Ishikawa (cell line): ENCODE measurements at regions not wholly inside any gene's neighbourhood (a gene's known extent, or its start where the extent isn't known, plus 50 kb on each side); places are given as distances from the start of the nearest gene placed in this dataset.

Experiments used
- CEBPB ChIP-seq: IDR thresholded peaks from 2 replicates; pipeline ENCODE4 v1.6.1; 2012
- CREB1 ChIP-seq: IDR thresholded peaks from 2 replicates; pipeline ENCODE4 v1.6.1; 2012; ENCODE audit warnings: low read depth
- EGR1 ChIP-seq: IDR thresholded peaks from 2 replicates; pipeline ENCODE4 v1.6.1; 2012
- EP300 ChIP-seq: IDR thresholded peaks from 2 replicates; pipeline ENCODE4 v1.6.1; 2012; ENCODE audit warnings: borderline replicate concordance
- FOXM1 ChIP-seq: IDR thresholded peaks from 2 replicates; pipeline ENCODE4 v1.6.1; 2012; ENCODE audit warnings: low read depth, borderline replicate concordance
- MAX ChIP-seq: IDR thresholded peaks from 2 replicates; pipeline ENCODE4 v1.6.1; 2012
- NFIC ChIP-seq: IDR thresholded peaks from 2 replicates; pipeline ENCODE4 v1.6.1; 2012
- RAD21 ChIP-seq: IDR thresholded peaks from 2 replicates; pipeline ENCODE4 v1.6.1; 2012; ENCODE audit warnings: low read depth
- REST ChIP-seq: IDR thresholded peaks from 2 replicates; pipeline ENCODE4 v1.6.1; 2012; ENCODE audit warnings: low read depth, mild to moderate bottlenecking
- TAF1 ChIP-seq: IDR thresholded peaks from 2 replicates; pipeline ENCODE4 v1.6.1; 2012; ENCODE audit warnings: low read depth, mild to moderate bottlenecking
- TCF12 ChIP-seq: IDR thresholded peaks from 2 replicates; pipeline ENCODE4 v1.6.1; 2012; ENCODE audit warnings: low read depth
- TEAD4 ChIP-seq: IDR thresholded peaks from 2 replicates; pipeline ENCODE4 v1.6.1; 2012
- USF1 ChIP-seq: IDR thresholded peaks from 2 replicates; pipeline ENCODE4 v1.6.1; 2012
- YY1 ChIP-seq: IDR thresholded peaks from 2 replicates; pipeline ENCODE4 v1.6.1; 2012; ENCODE audit warnings: low read depth
- ZBTB7A ChIP-seq: IDR thresholded peaks from 2 replicates; pipeline ENCODE4 v1.6.1; 2012; ENCODE audit warnings: low read depth

GRCh38 chr4:182082910-182083309 lies 160.3 kb upstream of the TENM3 start:
- TF ChIP-seq EGR1 (no peak), YY1 (no peak), RAD21 (no peak), FOXM1 (no peak), TAF1 (no peak), EP300 (no peak), USF1 (no peak), CEBPB (no peak), REST (no peak), MAX (no peak), ZBTB7A (no peak)

- TF ChIP-seq TAF1: no peak; the same call in 1 of the 2 replicates
- TF ChIP-seq USF1: no peak
- TF ChIP-seq EGR1: no peak
- TF ChIP-seq EP300: no peak
- TF ChIP-seq RAD21: no peak
- TF ChIP-seq ZBTB7A: no peak
- no peak for TF ChIP-seq CEBPB
- TF ChIP-seq CREB1: no peak
- TF ChIP-seq FOXM1: no peak
- no peak for TF ChIP-seq TEAD4
- TF ChIP-seq REST: no peak
- TF ChIP-seq YY1: no peak
- TF ChIP-seq NFIC: no peak
- TF ChIP-seq TCF12: no peak
- no peak for TF ChIP-seq MAX
Measured at GRCh38 chr4:182083671-182084410, 159.4 kb upstream of the TENM3 start.

GRCh38 chr4:182085051-182085480 lies 158.1 kb upstream of the TENM3 start:
- TF ChIP-seq EGR1 (peak; percentile 56; the same call in 1 of the 2 replicates), CEBPB (peak; percentile 92), YY1 (peak; percentile 66; the same call in 1 of the 2 replicates), ZBTB7A (no peak), NFIC (peak; percentile 99), USF1 (no peak), TAF1 (no peak), FOXM1 (peak; percentile 100), EP300 (peak; percentile 100), MAX (peak; percentile 79; the same call in 1 of the 2 replicates), RAD21 (peak; percentile 47), TCF12 (peak; percentile 100), CREB1 (0 out of 2 replicates have a peak, but pooled peaks have one; percentile 16), TEAD4 (peak; percentile 99), REST (0 out of 2 replicates have a peak, but pooled peaks have one; percentile 43)
